Caki2 (cell line): ENCODE measurements at regions not wholly inside any gene's neighbourhood (a gene's known extent, or its start where the extent isn't known, plus 50 kb on each side); places are given as distances from the start of the nearest gene placed in this dataset.
"Not testable (repeated sequence)": the region's sequence is repeated elsewhere in the genome, so short reads cannot be mapped to it uniquely, and the experiment has no call there.

Experiments
- DNase-seq: peaks from one replicate; pipeline ENCODE4 v3.0.0-alpha.2; 2015; ENCODE audit warnings: low read depth
- in situ Hi-C: cut with HindIII; loops from 2 replicates; pipeline ENCODE4 v1.10.0; 2016; ENCODE audit warnings: low sequenced_read_pairs, low pct_unique_long_range_greater_than_20kb, mixed read lengths

DNA sequence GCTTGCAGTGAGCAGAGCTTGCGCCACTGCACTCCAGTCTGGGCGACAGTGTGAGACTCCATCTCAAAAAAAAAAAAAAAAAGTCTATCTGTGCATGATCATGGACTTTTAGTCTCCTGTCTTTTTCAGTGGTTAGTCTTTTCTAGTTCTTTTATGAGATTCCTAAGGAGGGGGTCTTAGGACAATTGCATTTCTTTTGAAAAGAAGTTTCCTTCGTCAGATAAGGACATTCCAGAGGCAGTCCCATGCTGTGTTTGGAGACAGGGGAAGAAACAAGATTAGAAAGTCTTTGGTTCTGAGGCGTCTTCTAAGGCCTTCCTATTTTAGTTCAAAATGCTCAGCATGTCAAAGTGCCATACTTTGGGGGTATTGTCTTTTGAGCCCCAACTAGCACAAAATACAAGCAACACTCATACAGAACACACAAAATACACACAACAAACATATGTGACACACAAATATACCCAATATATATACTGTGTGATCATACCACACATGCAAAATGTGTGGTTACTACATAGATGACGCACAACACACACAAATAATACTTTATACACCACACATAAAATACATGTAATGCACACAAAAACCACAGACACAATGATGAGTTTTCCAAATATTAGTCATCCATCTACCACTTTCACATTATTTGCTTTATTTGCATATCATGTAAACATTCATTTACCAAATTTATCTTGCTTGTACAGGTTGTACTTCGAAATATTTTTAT, 394.5 kb downstream of the SPATA31D1 start:
- DNase-seq, result no peak
- in situ Hi-C loops, result no loop called here

DNA sequence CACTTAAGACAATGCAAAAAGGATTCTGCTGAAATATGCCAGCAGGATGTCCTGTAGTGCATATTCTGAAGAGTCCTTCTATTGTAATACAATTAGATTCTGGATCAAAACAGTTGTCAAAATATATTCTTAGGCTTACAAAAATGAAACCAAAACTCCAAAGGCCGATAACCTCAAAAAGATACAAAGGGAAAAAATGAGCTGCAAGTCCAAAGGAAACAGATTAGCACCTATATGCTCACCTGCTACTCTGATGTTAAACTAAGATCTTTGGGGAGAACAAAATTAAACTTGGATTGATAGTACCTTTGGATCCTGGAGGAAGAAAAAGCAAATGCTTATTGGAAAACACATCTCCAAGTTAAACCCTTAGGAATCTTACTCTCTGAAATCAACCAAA, 397.1 kb downstream of the SPATA31D1 start:
- no peak for DNase-seq
- in situ Hi-C loops, result no loop called here

DNA sequence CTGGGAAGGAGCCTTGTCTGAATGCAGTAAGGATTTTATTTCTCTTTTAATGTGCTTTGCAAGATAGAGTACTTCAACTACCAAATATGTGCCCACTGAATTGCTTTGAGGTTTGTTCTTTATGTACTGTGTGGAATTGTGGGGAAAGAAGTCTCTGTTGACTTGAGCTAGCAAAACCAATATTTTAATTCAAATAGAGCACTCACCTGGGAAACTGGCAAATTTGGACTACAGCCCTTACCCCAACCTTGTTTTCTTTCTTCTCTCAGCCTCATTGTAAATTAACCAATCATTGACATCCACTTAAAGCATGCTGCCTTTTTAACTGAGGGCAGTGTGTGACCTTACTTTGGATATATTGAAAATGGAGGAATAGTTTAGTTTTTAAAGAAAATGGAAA, 409.0 kb downstream of the SPATA31D1 start:
- DNase-seq, result no peak
- in situ Hi-C loops, result no loop called here

DNA sequence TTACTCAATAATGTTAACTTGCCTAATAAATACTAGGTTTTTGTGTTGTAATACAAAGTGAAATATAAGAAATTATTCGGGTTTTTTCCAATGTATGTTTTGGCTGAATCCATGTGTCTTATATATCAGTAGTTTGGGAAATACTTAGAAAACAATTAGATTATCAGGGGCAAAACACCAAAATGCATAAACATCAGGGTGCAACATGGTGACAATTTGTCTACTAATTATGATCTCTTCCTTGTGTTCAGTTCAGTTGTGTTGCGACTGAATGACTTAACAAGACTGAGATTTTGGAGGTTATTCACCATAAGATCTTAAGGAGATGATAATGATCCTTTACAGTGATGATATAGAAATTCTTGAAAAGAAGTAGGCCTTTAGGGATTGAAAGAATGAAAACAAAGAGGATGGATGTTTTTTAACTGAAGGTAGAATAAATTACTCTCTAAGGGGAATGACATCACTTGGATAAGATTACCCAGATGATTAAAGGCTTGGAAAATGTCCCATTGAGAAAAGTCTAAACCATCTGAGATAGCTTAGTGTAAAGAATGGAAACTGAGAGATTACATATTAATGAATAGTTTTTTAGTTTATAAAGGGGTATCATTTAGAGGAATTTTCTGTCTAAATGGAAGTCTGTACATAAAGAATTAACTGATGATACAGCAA, 415.8 kb downstream of the SPATA31D1 start:
- no peak for DNase-seq
- in situ Hi-C loops, result no loop called here

DNA sequence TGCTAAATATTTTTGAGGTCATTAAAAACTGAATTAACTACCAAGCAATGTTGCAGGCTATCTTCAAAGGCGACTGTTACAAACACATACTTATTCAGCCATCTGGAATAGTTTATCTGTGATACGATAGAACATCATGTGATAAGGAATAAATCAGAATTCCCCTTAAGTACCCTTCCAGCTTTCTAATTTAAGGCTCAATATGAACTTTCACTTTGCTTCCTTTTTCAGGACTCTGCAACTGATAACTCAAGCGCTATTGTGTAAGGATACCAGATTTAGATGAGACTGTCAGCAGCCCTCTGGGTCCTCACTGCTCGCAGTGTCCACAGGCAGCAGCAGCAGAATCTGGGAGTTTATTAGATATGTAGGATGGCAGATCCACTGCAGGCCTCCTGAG, 416.3 kb downstream of the SPATA31D1 start:
- in situ Hi-C loops, result no loop called here
- DNase-seq, result no peak

DNA sequence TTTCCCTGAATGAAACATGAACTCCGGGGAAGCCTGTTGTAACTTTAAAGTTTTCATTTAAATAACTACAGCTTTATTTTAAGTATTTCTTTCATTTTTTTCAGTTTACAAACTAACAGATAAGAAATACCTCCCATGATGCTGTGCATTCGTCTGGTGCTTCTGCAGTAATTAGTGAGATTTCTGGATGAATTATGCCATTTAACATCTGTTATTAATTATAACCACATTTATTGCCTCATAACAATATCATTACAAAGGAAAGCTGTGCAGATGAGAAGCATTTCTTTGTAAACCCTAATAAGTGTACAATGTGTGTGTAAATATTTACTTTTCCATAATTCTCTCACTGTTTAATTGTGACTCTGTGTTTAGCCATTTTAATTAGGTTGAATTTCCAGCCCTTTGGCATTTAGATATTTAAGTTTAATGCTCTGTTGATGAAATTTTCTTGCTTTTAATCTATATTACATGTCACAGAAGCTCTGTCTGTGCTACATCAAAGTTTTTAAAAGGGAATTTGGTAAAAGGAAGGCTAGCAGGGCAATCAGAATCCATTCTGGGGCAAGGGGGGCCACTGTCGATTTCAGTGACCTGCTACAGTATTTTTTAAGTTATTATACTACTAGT, 418.0 kb downstream of the SPATA31D1 start:
- in situ Hi-C loops, result no loop called here

DNA sequence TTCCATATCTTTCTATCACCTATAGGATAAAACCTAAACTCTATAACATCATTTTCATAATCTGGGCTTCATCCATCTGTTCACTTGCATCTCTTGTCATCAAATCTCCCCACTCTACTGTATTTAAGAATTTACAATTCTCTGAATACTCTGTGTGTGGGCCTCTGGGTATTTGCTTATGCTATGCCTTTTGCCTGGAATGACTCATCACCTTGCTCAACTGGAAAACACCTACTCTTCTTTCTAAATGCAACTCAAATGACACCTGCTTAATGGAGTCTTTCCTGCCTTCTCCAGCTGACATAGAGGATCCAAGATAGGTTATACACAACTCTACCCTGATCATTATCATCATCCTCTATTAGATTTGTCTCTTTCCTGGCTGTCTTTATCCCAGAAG, 421.7 kb downstream of the SPATA31D1 start:
- in situ Hi-C loops, result no loop called here
- DNase-seq, result peak; percentile 27

More for the DNA sequence above, 418.0 kb downstream of the SPATA31D1 start:
- no peak for DNase-seq

DNA sequence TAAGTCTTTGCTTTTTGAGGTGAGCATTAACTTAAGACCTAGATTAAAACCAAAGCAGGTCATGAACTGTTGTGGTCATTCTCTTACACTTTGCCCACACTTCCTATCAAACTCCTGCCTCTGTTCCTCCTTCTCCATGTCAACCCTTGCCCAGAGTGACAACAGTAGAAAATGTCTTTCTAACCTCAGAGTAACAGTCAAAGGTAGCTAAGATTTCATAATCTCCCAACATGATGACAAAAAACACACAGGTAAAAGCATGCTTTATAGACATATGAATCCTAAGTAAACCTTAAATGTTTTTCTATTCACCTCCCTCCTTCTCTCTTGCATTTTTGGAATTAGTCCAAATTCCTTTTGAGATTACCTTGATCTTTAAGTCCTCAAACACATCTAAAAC, 422.3 kb downstream of the SPATA31D1 start:
- no peak for DNase-seq
- in situ Hi-C loops, result no loop called here

DNA sequence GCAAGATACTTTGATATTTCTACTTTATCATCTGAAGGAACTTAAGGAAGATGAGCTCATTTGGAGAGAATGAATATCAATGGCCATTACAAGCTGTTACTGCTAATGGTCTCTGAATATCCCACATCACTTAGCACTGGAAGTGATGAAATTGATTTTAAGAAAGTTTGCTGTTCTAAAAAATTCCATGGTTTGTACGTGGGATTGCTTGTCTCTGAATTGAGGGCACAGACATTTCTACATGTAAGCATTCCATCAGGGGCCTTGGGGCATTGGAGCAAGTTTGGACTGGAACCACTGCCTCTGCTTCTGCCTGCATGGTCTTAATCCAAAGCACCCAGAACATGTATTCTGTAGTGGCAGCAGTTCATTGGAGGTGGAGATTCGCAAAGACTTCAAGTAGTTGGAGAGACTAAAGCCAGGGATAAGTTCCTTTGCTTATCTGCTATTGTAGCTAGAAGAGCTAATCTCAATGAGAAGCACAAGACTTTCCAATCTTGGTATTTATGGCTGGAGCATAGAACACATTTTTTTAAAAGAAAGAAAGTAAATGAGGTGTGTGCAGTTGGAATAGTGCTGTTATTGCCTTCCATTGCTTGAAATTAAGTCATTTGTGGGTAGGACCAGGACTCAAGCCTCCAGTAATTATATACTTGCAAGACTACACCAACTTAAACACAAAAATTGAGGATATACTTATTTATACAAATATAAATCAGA, 424.2 kb downstream of the SPATA31D1 start:
- in situ Hi-C loops, result no loop called here
- DNase-seq, result no peak

DNA sequence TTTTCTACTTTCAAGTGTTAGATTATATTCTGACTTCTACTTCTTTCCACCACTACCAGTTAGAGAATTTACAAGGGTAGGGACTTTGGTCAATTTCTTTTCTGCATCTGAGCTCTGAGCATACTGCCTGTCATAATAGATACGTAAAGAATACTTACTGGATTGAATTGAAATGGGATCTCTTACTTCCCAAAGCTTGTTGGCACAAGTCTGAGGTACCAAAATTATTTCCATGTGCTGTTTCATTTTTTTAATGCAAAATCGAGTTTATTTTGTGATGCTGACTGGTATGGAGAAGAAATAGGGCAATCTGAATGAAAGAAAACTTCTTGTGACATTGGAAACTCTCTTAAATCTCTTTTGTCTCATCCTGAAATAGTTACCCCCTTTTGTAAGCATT, 428.9 kb downstream of the SPATA31D1 start:
- in situ Hi-C loops, result no loop called here
- no peak for DNase-seq

DNA sequence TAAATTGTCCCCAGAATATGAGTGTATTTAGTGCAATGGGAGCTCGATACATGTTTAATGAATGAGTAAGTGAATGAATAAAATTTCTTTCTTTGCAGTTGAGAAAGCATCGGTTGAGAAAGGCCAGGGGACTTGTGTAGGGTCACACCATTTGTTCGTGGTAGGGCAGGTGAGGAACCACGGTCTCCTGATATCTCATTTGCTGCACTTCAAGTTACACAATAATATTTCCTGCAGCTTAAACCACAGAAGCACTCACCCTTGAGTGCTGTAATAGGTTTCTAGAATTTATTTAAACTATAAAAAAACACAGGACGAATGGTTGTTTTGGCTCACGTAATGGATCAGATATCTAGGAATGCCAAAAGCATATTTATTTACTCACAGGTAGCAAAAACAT, 429.8 kb downstream of the SPATA31D1 start:
- no peak for DNase-seq
- in situ Hi-C loops, result no loop called here

DNA sequence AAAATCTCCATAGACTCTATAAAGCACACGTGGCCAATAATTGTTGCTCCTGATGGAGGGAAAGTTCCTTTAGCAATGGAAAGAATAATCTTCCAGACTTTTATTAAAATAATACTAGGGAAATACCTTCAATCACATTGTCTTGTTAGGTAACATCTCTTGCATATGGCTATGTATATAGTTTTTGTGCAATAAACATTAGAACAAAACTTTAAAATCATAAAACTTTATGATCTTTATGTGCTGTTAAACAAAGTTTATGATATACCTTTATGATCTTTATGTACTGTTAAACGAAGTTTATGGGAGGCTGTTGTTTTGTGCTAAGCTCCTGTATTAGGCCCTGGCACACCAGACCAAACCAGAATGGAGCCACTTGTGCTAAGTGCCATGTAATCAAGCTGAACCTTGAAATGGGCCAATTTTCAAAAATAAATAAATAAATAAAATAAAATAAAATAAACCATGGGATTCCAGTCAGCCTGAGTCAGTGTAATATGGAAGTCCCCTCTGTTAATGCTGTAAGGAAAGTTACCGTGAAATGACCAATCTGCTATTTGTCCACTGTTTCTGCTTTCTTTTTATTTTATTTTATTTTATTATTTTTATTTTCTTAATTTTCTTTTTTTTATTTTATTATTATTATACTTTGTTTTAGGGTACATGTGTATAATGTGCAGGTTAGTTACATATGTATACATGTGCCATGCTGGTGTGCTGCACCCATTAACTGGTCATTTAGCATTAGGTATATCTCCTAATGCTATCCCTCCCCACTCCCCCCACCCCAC, 431.3 kb downstream of the SPATA31D1 start:
- in situ Hi-C loops, result no loop called here
- DNase-seq, result no peak

DNA sequence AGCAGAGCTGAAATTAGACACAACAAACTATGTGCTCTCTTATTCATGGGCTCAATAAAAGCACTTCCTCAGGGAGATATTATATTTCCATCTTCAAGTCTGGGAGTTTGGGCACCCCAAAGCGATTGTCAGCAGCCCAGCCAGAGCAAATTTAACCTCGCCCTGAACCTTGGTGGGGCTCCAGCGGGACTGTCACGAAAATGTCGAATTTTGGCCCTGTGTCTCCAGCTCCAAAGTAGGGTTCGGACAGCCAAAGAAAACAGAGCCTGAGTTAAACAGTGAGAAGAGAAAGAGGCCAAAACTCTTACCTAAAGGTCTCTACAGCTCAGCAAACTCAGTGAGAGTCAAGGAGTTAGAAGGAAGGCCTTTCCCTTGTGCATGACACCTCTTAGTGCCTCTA, 432.9 kb downstream of the SPATA31D1 start:
- DNase-seq, result no peak
- in situ Hi-C loops, result no loop called here

DNA sequence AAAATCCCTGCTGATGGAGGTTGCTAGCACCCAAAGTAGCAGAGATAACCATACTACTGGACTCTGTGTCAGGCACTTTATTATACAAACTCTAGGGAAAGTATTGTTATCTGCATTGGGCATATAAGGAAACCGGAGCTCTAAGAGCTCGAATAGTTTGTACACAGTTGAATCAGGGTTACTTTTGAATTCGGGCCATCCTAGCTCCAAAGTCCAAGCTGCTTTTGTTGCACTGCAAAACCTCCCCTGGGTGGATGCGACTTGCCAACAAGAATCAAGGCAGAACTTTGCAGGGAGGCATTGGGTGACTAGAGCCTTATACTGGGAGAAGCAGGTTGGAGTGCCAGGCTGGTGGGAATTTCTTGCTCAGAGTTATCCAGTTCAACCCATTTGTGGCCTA, 435.1 kb downstream of the SPATA31D1 start:
- in situ Hi-C loops, result no loop called here
- no peak for DNase-seq

DNA sequence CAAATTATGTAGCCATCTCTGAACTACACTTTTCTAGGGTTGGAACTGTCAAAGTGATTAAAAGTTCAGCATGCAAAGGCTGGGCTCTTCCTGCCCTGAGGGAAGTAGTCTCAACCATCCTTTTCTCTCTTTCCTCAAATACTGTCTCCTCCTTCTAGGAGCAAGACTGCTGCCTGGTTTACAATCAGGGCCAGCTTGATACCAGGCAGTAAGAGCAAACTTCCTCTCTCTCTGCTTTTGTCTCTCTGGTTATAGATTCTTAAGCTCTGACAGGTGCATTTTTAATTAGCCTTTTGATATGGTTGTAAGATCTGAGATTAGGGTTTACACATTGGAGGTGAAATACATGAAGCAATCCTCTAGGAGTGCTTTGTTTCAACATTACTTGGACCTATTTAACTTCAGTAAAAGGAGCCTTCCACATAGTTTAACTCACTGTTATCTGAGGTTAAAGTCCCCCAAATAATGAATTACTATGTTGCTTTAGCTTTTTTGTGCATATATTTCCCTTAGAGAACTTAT, 436.1 kb downstream of the SPATA31D1 start:
- no peak for DNase-seq
- in situ Hi-C loops, result no loop called here

DNA sequence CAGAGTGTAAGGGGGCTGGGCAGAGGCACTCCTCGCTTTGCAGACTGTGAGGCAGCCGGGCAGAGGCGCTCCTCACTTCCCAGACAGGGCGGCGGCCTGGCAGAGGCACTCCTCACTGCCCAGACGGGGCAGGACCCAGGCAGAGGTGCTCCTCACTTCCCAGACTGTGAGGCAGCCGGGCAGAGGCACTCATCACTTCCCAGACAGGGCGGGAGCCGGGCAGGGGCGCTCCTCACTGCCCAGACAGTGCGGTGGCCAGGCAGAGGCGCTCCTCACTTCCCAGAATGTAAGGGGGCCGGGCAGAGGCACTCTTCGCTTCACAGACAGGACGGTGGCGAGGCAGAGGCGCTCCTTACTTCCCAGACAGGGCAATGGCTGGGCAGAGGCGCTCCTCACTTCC, 442.5 kb downstream of the SPATA31D1 start:
- in situ Hi-C loops, result no loop called here

DNA sequence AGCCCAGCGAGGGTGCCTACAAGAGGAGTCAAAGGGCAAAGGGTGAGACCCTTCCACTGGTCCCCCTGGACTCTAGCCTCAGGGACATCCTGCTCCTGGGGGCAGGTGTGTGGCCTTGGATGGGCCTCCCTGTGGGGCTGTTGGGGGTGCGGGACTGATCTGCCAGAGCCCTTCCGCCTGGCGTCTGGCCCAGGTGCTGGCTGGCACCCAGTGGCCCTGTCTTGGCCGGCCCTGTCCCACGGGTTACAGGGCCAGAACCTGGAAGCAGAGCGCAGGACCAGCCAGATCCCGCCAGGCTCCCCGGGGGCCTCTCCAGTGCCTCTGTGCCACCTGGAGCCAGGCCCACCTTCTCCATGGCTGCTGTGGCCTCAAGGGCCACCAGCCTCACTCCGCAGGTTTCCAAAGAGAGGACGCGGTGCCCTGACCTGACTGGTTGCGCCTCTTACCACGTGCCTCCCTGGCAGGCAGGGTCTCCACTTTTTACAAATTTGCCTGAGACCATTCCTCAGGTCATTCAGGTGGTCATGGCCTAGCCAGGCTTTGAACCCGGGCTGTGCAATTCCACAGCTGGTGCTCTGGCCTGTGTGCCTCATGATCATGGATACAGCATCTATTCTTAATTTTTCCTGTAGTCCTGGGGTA, 444.8 kb downstream of the SPATA31D1 start:
- in situ Hi-C loops, DNase-seq: not testable (repeated sequence)

More for the DNA sequence above, 442.5 kb downstream of the SPATA31D1 start:
- no peak for DNase-seq

DNA sequence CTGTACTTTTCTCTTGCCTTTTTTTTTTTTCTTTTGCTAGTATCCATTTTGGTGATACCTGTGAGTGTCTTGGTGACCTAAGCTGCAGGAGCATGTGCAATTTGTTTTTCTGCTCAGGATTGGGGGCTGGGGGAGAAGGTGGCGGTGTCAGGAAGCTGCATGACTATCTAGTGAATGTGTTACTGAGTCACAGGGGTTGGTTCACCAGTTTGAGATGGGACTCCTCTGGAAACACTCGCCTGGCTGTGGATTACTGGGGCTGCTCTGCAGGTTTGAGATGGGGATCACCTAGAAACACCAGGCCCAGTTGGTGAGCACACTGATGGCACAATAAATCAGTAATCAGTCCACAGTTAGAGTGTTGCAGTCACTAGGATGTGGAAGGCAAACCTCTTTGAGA, 447.9 kb downstream of the SPATA31D1 start:
- DNase-seq, result no peak
- in situ Hi-C loops, result no loop called here
